ENCODE measurements at regions not wholly inside any gene's neighbourhood (a gene's known extent, or its start where the extent isn't known, plus 50 kb on each side); places are given as distances from the start of the nearest gene placed in this dataset.

DNA sequence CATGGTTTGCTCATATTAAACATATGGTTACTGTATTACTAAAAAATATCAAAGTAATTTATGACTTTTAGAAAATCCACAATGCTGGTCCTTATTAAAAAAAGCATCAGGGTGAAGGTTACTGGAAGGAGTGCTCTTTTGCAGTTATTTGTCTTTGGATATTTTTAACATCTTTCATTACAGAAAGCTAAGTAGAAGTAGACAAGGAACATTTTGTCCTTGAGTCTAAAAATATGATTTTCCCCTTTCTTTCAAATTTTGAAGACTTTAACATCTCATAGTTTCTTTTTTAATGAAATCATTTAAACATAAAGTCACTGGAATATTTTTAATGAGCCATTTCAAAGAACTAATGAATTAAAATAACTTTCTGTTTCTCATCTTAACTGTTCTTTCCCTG, 110.1 kb upstream of the TNS3 start:
- TF ChIP-seq EP300 (IDR thresholded peaks at IDR 0.05) = no peak
- no peak for TF ChIP-seq POLR2A (IDR thresholded peaks at IDR 0.05)
